ENCODE measurements at regions not wholly inside any gene's neighbourhood (a gene's known extent, or its start where the extent isn't known, plus 50 kb on each side); places are given as distances from the start of the nearest gene placed in this dataset.

DNA sequence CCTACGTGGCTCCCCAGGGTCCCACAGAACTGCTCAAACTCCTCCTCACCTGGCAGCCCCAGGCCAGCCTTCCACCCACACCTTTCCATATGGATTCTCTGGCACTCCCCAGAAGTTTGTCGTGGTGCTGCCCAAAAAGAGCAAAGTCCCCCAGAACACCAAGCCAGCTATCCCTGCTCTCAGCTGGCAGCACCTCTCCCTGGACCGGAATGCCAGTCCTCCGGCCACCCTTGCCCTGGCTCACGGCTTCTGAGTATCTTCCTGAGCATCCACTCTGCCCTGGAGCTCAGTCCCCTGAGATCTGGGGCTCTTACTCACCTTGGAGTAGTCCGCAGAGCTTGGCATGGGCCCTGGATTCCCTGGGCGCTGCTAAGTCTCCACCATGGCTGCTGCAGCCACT lies 166.5 kb upstream of the ZNF507 start:
- H3K9me3 ChIP-seq (ENCODE audit: control insufficient read depth in 4 of 4, insufficient read depth in 3 of 4, low read length in 3 of 4), result no peaks in the 10 kb centered on the region
- ATAC-seq (ENCODE audit: insufficient read depth, low FRiP score) (no peak), DNase-seq (no peak)
- no peaks in the 10 kb centered on the region for H3K36me3 ChIP-seq (ENCODE audit: control insufficient read depth in 4 of 4, insufficient read depth in 4 of 4, low read length in 4 of 4)
- TF ChIP-seq, protein P1, sequence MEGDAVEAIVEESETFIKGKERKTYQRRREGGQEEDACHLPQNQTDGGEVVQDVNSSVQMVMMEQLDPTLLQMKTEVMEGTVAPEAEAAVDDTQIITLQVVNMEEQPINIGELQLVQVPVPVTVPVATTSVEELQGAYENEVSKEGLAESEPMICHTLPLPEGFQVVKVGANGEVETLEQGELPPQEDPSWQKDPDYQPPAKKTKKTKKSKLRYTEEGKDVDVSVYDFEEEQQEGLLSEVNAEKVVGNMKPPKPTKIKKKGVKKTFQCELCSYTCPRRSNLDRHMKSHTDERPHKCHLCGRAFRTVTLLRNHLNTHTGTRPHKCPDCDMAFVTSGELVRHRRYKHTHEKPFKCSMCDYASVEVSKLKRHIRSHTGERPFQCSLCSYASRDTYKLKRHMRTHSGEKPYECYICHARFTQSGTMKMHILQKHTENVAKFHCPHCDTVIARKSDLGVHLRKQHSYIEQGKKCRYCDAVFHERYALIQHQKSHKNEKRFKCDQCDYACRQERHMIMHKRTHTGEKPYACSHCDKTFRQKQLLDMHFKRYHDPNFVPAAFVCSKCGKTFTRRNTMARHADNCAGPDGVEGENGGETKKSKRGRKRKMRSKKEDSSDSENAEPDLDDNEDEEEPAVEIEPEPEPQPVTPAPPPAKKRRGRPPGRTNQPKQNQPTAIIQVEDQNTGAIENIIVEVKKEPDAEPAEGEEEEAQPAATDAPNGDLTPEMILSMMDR (IDR thresholded peaks at IDR 0.05; ENCODE audit: control extremely low read depth, extremely low read depth), result no peak
- no peak overlapping the region for H3K27ac ChIP-seq (ENCODE audit: low read depth in 1 of 2, low read length in 1 of 2)
- H3K9ac ChIP-seq (ENCODE audit: insufficient read depth in 1 of 2, low read length in 2 of 2), result no peak overlapping the region
- H3K4me1 ChIP-seq (ENCODE audit: control insufficient read depth in 5 of 5, insufficient read depth in 5 of 5, low read length in 5 of 5), result no peaks in the 10 kb centered on the region
- H3K27me3 ChIP-seq (ENCODE audit: control insufficient read depth in 3 of 3, insufficient read depth in 3 of 3, low read length in 2 of 3), result no peaks in the 10 kb centered on the region
- no peak overlapping the region for H3K4me3 ChIP-seq
- 79% methylated on average over 7 of the region's 7 CpGs for WGBS, 2 donors

DNA sequence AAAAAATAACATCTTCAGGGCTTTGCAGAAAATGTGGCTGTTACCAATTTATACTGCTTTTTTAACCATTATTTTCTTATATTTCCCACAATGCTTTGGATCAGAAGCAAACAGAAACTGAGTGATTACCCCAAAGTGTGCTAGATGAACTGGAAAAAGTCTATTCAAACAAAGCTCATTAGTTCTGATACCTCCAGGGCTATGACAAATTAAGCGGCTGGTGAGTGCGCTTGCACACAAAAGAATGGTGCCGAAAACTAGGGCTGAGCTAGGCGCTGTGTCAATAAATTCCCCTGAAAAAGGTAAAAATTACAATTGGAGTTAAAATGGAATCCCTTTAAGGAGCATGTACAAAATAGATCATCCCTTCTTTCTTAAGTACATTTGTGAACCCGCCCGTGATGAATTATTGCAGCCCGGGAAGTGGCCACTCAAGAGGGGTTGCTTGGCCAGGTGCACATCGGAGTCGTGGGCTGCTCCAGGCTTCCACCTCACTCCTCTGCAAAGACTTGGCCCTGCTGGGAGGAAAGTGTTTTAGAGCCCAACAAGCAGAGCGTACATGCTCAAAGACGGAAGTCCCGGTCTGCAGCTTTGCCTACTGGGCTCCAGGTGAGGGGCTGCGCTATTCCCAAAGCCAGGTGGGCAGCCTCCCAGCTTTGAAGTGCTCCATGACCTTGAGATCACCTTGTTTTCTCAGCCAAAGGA lies 164.0 kb upstream of the ZNF507 start:
- ATAC-seq (ENCODE audit: insufficient read depth, low FRiP score), result no peak
- no peak for DNase-seq
- Histone ChIP-seq H3K36me3 (ENCODE audit: control insufficient read depth in 4 of 4, insufficient read depth in 4 of 4, low read length in 4 of 4) (no peaks in the 10 kb centered on the region), H3K9me3 (ENCODE audit: control insufficient read depth in 4 of 4, insufficient read depth in 3 of 4, low read length in 3 of 4) (peaks cover 0 to 2% (median 0%) of the 10 kb centered on the region in 4 donors), H3K27ac (ENCODE audit: low read depth in 1 of 2, low read length in 1 of 2) (no peak overlapping the region), H3K4me3 (no peak overlapping the region), H3K9ac (ENCODE audit: insufficient read depth in 1 of 2, low read length in 2 of 2) (no peak overlapping the region), H3K4me1 (ENCODE audit: control insufficient read depth in 5 of 5, insufficient read depth in 5 of 5, low read length in 5 of 5) (no peaks in the 10 kb centered on the region), H3K27me3 (ENCODE audit: control insufficient read depth in 3 of 3, insufficient read depth in 3 of 3, low read length in 2 of 3) (no peaks in the 10 kb centered on the region)
- WGBS, 2 donors, result 64 to 80% methylated on average over 13 of the region's 13 CpGs
- TF ChIP-seq, protein P1 (IDR thresholded peaks at IDR 0.05; ENCODE audit: control extremely low read depth, extremely low read depth), result no peak

DNA sequence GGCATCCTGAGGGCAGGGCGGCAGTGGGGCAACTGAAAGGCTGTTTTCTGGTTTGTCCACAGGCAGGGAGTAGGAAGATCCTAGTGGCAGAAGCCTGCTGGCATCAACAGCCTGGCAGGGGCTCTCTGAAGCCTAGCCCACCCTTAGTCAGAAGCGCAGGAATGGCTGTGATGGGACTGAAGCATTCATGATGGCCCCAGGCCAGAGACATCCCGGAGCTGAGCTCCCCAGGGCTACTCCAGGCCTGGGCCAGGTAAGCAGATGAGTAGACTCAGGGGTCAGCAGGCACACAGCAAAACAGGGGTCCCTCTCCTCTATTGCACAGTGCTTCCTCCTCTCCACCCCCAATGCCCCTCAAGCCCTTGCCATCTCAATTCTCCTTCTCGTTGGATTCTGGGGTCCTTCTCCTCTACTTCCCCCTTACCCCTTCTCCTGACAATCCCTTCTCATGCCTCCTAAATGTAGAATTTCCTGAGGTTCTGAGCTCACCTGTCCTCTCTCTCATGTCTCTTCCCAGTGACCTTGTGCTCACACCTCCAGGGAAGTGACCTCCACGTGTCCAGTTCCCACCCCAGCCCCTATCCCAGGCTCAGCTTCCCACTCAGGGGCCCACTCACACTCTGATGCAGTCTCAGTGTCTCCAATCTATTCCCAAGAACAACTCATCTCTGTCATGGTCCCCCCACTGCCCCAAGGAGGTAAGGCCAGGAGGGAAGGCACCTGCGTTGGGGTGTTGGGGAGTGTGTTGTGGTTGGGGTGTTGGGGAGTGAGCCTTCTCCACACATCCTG lies 158.7 kb upstream of the ZNF507 start:
- Histone ChIP-seq H3K36me3 (ENCODE audit: control insufficient read depth in 4 of 4, insufficient read depth in 4 of 4, low read length in 4 of 4) (no peaks in the 10 kb centered on the region), H3K27me3 (ENCODE audit: control insufficient read depth in 3 of 3, insufficient read depth in 3 of 3, low read length in 2 of 3) (peaks cover 0 to 3% (median 0%) of the 10 kb centered on the region in 3 donors), H3K4me3 (no peak overlapping the region), H3K9ac (ENCODE audit: insufficient read depth in 1 of 2, low read length in 2 of 2) (no peak overlapping the region), H3K9me3 (ENCODE audit: control insufficient read depth in 4 of 4, insufficient read depth in 3 of 4, low read length in 3 of 4) (peaks cover 0 to 2% (median 1%) of the 10 kb centered on the region in 4 donors), H3K27ac (ENCODE audit: low read depth in 1 of 2, low read length in 1 of 2) (no peak overlapping the region), H3K4me1 (ENCODE audit: control insufficient read depth in 5 of 5, insufficient read depth in 5 of 5, low read length in 5 of 5) (no peaks in the 10 kb centered on the region)
- DNase-seq (no peak), ATAC-seq (ENCODE audit: insufficient read depth, low FRiP score) (no peak)
- WGBS, 2 donors, result 87% methylated on average over 6 of the region's 6 CpGs
- TF ChIP-seq, protein P1 (IDR thresholded peaks at IDR 0.05; ENCODE audit: control extremely low read depth, extremely low read depth), result no peak

All from lung (tissue), 11 donors.